ENCODE measurements at regions not wholly inside any gene's neighbourhood (a gene's known extent, or its start where the extent isn't known, plus 50 kb on each side); places are given as distances from the start of the nearest gene placed in this dataset.
"Not testable (repeated sequence)": the region's sequence is repeated elsewhere in the genome, so short reads cannot be mapped to it uniquely, and the experiment has no call there.

GRCh38 chr4:126899331-126899801 lies 733.4 kb upstream of the INTU start:
- no peak for DNase-seq

GRCh38 chr4:126906466-126906865 lies 726.3 kb upstream of the INTU start:
- DNase-seq = no peak

- no peak for DNase-seq
Observed at GRCh38 chr4:126907389-126907788, 725.4 kb upstream of the INTU start.

- no peak for DNase-seq
Observed at GRCh38 chr4:126916049-126916625, 716.6 kb upstream of the INTU start.

- DNase-seq = no peak
Observed at GRCh38 chr4:126916626-126917140, 716.1 kb upstream of the INTU start.

- DNase-seq = not testable (repeated sequence)
Observed at GRCh38 chr4:126922328-126922938, 710.3 kb upstream of the INTU start.

- no peak for DNase-seq
Observed at GRCh38 chr4:126924237-126924636, 708.5 kb upstream of the INTU start.

GRCh38 chr4:126930059-126930458 lies 702.7 kb upstream of the INTU start:
- DNase-seq = not testable (repeated sequence)

- no peak for DNase-seq
Observed at GRCh38 chr4:126935801-126936200, 697.0 kb upstream of the INTU start.

- DNase-seq = no peak
Observed at GRCh38 chr4:126937342-126937741, 695.4 kb upstream of the INTU start.

GRCh38 chr4:126937846-126938422 lies 694.8 kb upstream of the INTU start:
- no peak for DNase-seq

GRCh38 chr4:126939401-126939800 lies 693.4 kb upstream of the INTU start:
- DNase-seq = no peak

- no peak for DNase-seq
Observed at GRCh38 chr4:126947536-126947935, 685.2 kb upstream of the INTU start.

- no peak for DNase-seq
Observed at GRCh38 chr4:126954537-126955291, 678.0 kb upstream of the INTU start.

GRCh38 chr4:126955292-126956183 lies 677.2 kb upstream of the INTU start:
- no peak for DNase-seq

GRCh38 chr4:126956184-126956897 lies 676.4 kb upstream of the INTU start:
- DNase-seq = no peak

GRCh38 chr4:126957556-126957955 lies 675.2 kb upstream of the INTU start:
- no peak for DNase-seq

GRCh38 chr4:126957987-126958386 lies 674.8 kb upstream of the INTU start:
- no peak for DNase-seq

- DNase-seq = no peak
Observed at GRCh38 chr4:126958482-126958881, 674.3 kb upstream of the INTU start.

- DNase-seq = no peak
Observed at GRCh38 chr4:126959056-126959745, 673.6 kb upstream of the INTU start.

GRCh38 chr4:126960760-126961159 lies 672.0 kb upstream of the INTU start:
- DNase-seq = no peak
